ENCODE measurements at regions not wholly inside any gene's neighbourhood (a gene's known extent, or its start where the extent isn't known, plus 50 kb on each side); places are given as distances from the start of the nearest gene placed in this dataset.
A peak's percentile ranks its signal among the peaks of the same experiment; 100 is the strongest.
"Not testable (repeated sequence)": the region's sequence is repeated elsewhere in the genome, so short reads cannot be mapped to it uniquely, and the experiment has no call there.

DNA sequence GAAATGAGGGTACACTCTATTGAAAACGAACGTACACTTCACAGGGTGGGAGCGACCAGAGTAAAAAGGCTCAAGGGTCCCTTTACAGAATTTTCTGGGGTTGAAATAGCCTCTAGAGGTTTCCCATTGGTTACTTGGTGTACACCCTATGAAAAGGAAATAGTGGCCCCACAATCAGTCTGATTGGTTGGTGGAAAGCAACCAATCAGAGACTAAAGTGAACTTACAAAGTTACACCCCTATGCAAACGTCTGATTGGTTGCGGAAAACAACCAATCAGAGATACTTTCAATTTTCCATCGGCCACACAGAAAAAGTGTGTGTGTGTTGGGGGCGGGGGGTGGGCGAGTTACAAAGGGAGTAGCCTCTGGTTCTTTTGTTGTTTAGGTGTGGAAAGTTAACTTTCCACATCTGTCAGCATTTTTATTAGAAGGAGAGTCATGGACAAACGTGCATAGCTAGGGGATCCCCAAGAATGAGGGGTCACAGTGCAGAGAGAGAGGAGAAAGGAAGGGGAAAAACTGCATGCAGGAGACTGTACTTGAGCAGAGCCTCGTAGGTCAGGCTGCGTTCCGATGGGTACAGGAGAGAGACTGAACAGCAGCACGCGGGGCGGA is 1152.1 kb downstream of the TBC1D22A start:
- no peak for DNase-seq

- DNase-seq = no peak
Measured at GRCh38 chr22:47902646-47903180, 1140.3 kb downstream of the TBC1D22A start.

DNA sequence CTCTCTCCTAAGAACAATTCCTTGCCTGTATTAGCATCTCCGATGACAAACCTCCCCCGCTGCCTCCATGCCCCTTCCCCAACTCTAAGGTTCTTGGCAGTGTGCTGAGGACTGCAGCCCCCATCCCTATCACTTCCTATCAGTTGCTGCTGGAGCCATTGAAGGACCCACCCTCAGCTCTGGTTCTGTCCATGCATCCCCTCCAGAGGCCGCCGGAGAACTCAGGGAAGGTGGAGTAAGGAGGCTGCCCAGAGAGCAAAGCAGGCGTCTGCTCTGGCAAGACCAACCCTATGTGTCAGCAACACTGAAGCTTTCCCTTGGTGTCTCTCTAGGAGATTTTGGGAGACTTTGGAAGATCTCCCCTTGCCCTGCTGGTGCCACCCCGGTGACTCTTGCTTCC is 1139.5 kb downstream of the TBC1D22A start:
- DNase-seq = no peak

- no peak for DNase-seq
Measured at GRCh38 chr22:47899894-47900293, 1137.4 kb downstream of the TBC1D22A start.

DNA sequence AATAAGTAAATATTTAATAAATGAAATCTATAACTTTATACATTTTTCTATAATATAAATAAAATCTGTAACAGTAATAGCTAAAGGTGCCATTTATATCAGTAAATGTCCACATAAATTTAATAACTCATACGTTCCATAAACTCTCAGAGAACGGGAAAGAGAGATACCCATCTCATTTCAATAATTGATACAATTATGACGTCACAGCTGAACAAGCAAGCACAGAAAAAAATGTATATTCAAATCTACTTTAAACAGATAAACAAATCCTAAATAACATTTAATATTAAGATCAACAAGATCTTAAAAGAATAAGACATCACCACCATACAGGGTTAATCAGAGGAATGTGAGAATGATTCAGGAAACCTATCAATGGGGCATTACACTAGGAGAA is 1136.5 kb downstream of the TBC1D22A start:
- no peak for DNase-seq

DNA sequence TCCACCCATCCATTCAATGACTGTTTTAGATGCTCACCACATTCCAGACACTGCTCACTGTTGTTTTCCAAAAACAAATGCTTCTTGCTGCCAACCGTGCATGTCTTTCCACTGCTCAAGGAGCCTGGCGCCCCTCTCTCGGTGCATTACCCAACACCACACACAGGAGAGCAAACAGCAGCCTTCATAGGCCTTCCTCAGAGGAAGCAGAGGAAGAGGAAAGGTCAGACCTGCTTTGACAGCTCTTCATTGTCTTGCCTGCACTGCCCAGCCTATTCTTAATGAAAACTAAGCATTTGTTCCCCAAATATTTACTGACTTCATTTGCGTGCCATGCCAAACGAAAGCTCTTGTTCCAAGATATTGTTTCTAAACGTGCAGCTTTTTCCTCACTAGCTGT is 1129.2 kb downstream of the TBC1D22A start:
- DNase-seq = no peak

DNA sequence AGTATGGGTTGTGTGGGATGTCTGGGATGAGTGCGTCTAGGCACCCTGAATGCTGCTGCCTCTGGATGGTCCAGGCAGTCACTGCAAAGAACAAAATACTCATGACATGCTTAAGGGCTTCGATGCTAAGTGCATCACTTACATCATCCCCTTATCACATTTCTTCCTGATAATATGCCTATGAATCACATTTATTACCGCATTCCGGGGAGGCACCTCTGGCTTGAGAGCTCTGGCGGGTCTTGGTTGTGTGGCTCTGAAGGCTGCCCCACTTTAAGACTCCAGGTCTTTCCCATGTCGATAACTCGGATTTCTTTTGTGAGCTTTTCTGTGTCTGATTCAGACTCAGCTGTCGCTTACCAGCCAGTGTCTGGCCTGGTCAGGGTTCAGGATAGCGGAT is 1126.4 kb downstream of the TBC1D22A start:
- DNase-seq = no peak

- no peak for DNase-seq
Measured at GRCh38 chr22:47884775-47885174, 1122.3 kb downstream of the TBC1D22A start.

DNA sequence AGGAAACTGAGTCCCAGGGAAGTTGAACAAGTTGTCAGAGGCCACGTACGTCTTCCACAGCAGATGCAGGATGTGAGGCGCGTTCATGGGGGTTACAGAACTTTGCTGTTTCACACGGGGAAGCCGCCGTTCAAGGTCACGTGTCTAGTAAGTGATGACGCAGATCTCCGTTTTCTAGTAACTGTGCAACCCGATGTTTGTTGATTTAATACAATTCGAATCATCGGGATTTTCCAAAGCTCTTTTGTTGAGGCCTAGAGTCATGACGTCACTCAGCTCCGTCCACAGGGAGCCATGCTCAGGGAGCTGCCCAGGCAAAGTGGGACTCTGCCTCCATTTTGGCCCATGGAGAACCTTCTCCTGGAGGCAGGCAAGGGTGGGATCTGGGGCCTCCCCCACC is 1121.8 kb downstream of the TBC1D22A start:
- no peak for DNase-seq

DNA sequence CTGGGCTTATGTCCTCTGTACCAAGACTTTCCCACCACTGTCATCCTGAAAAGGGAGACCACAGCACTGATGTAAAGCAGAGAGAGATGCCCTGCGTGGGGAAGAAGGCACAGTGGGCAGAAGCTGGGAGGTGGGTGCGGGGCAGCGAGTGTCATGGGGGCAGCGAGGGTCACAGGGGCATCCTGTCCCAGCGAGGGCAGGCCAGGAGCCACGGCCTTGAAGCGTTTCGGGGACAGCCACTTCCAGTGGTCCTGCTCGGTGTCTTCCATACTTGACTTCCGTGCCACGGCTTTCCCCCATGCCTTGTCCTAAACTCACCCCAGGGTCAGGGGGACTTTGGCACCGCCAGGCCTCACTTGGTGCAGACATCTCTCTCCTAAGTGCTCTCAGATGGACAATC is 1121.3 kb downstream of the TBC1D22A start:
- DNase-seq = no peak

GRCh38 chr22:47879346-47879745 is 1116.9 kb downstream of the TBC1D22A start:
- DNase-seq = no peak

DNA sequence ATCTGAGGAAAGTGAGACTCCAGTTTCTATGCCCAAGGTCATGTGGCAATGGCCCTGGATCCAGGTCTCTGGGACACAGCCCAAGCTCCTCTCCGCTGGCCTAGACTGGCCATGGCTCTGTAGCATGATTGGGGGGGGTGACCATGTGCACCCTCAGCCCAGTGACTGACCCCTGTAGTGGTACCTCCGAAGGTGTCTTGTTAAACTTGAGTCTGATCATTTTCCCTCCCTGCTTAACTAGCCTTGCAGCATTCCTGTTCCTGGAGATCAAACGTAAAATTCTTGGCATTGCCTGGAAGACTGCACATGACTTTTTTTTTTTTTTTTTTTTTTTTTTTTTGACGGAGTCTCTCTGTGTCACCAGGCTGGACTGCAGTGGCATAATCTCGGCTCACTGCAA is 1116.0 kb downstream of the TBC1D22A start:
- no peak for DNase-seq

GRCh38 chr22:47872761-47873535 is 1110.5 kb downstream of the TBC1D22A start:
- no peak for DNase-seq

GRCh38 chr22:47865626-47866025 is 1103.2 kb downstream of the TBC1D22A start:
- DNase-seq = no peak

DNA sequence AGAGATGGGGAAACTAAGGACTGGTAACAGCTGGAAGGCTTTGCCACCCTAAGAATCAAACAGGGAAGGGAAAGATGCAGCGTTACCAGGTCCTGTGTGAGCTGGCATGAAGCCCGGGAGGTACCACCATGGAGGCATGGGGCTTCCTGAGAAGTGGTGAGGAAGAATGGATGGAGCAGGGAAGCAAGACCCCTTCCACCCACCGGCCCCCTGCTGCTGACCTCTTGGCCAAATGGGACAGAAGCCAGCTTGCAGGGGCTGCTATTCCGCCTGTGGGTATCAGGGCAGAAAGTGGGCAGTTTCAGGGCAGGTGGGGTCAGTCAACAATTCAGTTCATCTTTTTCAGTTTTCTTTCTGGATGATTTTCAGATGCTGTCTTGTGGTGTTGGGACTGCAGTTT is 1099.9 kb downstream of the TBC1D22A start:
- DNase-seq = no peak

DNA sequence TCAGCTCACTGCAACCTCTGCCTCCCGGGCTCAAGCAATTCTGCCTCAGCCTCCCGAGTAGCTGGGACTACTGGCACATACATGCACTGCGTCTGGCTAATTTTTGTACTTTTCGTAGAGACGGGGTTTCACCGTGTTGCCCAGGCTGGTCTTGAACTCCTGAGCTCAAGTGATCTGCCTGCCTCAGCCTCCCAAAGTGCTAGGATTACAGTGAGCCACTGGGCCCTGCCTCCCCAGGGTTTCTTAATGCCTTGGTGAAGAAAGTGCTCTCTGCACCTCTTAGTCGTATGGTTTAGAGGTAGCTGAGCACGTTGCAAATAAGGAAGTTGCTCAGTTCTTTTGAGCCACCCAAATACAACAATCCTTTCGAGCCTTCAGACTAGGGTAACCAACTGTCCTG is 1098.5 kb downstream of the TBC1D22A start:
- not testable (repeated sequence) for DNase-seq

DNA sequence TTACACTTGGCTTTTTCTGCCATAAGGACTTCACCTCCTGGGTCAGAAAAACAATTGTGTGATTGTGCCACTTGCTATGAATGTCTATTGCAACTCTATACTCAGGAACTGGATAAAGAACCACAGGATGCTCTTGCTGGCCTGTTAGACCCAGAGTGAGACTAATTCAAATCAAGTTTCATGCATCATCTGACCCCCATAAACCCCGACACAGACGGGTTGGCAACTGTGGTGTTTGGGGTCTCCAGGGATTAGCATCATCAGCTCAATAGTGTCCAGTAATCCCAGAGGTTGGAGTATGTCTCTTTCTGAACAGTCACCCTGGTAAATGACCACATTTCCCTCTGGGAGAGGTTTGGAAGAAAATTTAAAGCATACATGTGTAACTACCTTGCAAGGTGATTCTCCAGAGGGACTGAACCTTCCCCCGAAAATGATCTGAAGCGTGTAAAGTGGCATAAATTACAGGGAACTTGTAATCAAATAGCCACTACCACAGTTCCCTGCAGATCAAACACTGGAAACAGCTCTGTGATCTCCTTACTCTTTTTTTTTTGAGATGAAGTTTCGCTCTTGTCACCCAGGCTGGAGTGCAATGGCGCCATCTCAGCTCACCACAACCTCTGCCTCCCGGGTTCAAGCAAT is 1097.6 kb downstream of the TBC1D22A start:
- no peak for DNase-seq

- peak in 1 of 2 experiments; percentile 17 for DNase-seq
Measured at GRCh38 chr22:47858773-47859306, 1096.4 kb downstream of the TBC1D22A start.

- no peak for DNase-seq
Measured at GRCh38 chr22:47854680-47855079, 1092.2 kb downstream of the TBC1D22A start.

DNA sequence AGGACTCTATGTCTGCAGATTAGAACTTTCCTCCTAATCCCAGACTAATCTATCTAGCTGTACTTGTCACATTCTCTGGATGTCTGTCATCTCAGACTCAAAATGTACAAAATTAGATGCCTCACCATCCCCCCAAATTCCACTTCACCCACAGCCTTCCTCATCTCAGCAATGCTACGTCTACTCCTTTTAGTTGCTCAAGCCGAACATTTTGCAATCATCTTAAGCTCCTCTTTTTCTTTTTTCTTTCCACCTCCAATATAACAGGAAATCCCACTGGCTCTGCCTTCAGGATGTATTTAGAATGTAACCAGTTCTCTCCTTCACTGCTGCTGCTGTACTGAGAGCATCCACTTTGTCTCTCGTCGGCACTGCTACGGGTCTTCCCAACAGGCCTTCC is 1091.8 kb downstream of the TBC1D22A start:
- no peak for DNase-seq

DNA sequence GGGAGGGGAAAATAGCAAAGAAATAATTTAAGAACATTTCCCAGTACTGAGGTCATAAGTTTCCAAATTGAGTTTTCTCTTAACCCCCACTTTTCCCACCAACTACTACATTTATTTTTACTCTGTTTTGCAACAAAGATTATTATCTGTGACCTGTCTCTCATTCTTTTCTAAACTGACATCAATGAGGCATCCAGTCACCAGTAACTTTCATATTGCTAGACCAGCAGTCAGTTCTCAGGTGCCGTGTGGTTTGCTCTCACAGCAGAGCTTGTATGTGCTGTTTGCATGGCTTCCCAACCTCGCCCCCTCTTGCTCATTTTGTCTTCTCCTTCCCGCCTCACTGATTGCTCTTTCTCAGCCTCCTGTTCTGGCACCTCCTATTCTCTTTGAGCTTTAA is 1091.3 kb downstream of the TBC1D22A start:
- DNase-seq = no peak

GRCh38 chr22:47851586-47851985 is 1089.1 kb downstream of the TBC1D22A start:
- DNase-seq = no peak

GRCh38 chr22:47850644-47851151 is 1088.2 kb downstream of the TBC1D22A start:
- no peak for DNase-seq

Measured in activated T-cell treated with anti-CD3 and anti-CD28 coated beads, Interleukin-2, amount 50 U/mL, for 48 hours (primary cell).